Right cardiac atrium (tissue), 5 donors: ENCODE measurements at regions not wholly inside any gene's neighbourhood (a gene's known extent, or its start where the extent isn't known, plus 50 kb on each side); places are given as distances from the start of the nearest gene placed in this dataset.

Source experiments
- ATAC-seq, 2 donors: fragments of 200-7000 bp; cut with Tn5 transposase; one replicate each; pipeline versions ENCODE4 v1.8.0 to v1.9.1; 2020; ENCODE audit warnings: moderate library complexity in 2 of 2, mild to moderate bottlenecking in 1 of 2
- DNase-seq, 3 donors: peaks; one replicate each; pipeline ENCODE4 v3.0.0-alpha.2; 2020
- H3K27ac ChIP-seq: one replicate; pipeline ENCODE4 v1.5.1; 2013; ENCODE audit warnings: mild to moderate bottlenecking, low read length, control low read depth, moderate library complexity
- H3K27me3 ChIP-seq: one replicate; pipeline ENCODE4 v1.6.1; 2013; ENCODE audit not compliant: control insufficient read depth, insufficient read depth
- H3K4me1 ChIP-seq: one replicate; pipeline ENCODE4 v1.6.1; 2013; ENCODE audit warnings: low read length; ENCODE audit not compliant: control insufficient read depth, insufficient read depth
- H3K4me3 ChIP-seq: one replicate; pipeline ENCODE4 v1.5.1; 2013; ENCODE audit warnings: low read length, control low read depth
- H3K9me3 ChIP-seq: one replicate; pipeline ENCODE4 v1.6.1; 2013; ENCODE audit warnings: low read length; ENCODE audit not compliant: control insufficient read depth
- WGBS: extraction: QIAGEN DNeasy Blood & Tissue Kit; methylation state at CpG from one replicate; pipeline ENCODE4 v1.1.7; 2013; 5-methylcytosine and 5-hydroxymethylcytosine counted together
- intact Hi-C, 4 donors: fragments of 100-400 bp; cut with DNase I; formaldehyde crosslinking; loops; one replicate each; pipeline versions ENCODE4 v1.11.0 to v1.14.0; 2022 to 2023
- donor health status: healthy with polysubstance abuse.
- donor health status: DM: no; HTN: yes; CAD: no.
- donor health status: DM: no; HTN: no; CAD: no.
- donor health status: DM: no; HTN: yes; CAD: no; lungs with severe emphysema.
- donor health status: DM: yes; HTN: yes; CAD: no.

DNA sequence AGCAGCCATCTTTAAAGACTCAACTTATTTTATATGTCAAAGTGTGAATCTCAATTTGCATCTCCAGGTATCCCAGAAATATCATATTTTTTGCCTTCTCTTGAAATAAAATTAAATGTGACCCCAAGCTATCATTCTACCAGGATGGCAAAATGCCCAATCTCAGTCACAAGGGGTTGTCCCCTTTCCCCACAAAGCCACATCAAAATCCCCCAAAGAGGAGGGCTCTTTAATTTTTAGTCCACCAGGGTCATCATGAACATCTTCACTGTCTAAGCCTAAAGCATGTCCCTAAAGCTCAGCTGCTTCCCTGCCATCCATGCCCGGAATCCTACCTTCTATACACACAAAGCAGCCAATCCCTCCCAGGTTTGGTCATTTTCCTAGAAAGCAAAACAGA is 670.5 kb upstream of the KLF4 start:
- Histone ChIP-seq H3K4me1 (peaks cover 6% of the 10 kb centered on the region), H3K4me3 (no peak overlapping the region), H3K27me3 (no peaks in the 10 kb centered on the region), H3K9me3 (no peaks in the 10 kb centered on the region), H3K27ac (no peak overlapping the region)
- 96% methylated on average over 1 of the region's 1 CpG for WGBS
- ATAC-seq (no peak), DNase-seq (no peak)
- intact Hi-C loops: no loop called here

DNA sequence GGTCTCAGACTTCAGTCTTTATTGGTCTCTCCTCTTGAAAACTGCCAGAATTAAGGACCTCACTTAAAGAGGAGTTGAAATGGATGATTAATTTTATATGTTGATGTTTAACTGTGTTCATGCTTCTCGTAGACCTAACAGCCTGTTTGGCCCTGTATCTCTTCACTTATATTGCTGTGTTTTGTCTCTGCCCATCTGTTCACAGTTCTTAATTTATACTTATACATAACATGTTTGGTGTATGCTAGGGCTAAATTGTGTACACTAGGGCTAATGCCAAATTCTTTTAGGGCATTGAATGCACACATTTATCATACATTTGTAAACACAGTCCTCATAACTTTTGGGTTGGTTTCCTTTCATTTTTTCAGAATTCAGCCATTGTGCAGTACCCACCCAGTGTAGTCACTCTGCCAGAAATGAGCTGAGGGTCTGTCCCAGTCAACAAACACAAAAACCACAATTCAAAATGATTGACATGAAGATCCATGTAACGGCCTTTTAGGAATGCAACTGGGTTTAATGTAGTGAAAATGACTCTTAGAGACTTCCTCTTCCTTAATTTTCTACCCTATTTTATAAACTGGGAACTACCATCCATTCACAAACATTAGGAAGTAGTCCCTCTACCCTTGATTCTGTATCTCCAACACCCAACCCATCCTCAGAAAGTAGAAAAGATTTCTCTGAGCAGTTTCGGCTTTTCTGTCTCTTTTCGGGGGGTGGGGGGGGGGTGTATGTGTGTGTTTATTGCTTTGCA is 668.8 kb upstream of the KLF4 start:
- WGBS: 92% methylated on average over 4 of the region's 4 CpGs
- intact Hi-C loops: no loop called here

DNA sequence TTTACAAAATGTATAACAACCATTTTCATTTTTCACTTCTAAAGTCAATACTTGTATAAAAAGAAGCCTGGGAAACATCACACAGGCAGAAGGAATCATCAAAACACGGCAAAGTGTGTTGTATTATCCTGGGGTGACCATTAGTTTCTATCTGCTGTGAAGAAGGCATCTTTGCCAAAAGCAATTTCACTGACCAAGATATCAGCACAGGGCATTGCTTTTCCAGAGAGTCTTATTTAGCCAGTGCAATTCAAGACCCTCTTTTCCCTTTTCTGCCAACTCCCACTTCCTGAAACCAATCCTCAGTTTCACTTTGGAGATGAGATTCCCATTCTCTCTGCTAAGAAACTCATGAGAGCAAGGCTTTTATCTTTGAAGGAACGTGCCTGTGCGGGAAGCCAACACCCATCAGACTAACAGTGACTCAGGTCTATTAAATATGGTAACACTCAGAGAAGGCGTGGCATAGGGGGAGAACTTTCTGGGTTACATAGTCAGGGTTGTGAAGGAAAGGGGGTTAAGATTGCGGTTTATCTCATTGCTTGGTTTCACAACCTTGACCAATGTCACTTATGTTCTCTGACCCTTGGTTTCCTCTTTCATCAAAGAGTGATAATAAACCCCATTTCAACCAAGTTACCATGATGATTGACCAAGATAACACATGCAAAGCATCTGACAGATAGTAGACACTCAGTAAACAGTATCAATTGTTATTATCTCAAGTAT is 666.9 kb upstream of the KLF4 start:
- 58% methylated on average over 5 of the region's 5 CpGs for WGBS
- intact Hi-C loops: no loop called here
- no peaks in the 10 kb centered on the region for H3K27me3 ChIP-seq
- H3K4me3 ChIP-seq: no peak overlapping the region
- no peaks in the 10 kb centered on the region for H3K9me3 ChIP-seq
- DNase-seq: no peak
- H3K4me1 ChIP-seq: peaks cover 8% of the 10 kb centered on the region
- peak in 1 of 2 donors; percentile 90 for ATAC-seq
- H3K27ac ChIP-seq: no peak overlapping the region

More for the DNA sequence above, 668.8 kb upstream of the KLF4 start:
- no peak overlapping the region for H3K4me3 ChIP-seq
- peaks cover 7% of the 10 kb centered on the region for H3K4me1 ChIP-seq
- DNase-seq: no peak
- no peak for ATAC-seq
- H3K27ac ChIP-seq: no peak overlapping the region
- no peaks in the 10 kb centered on the region for H3K27me3 ChIP-seq
- H3K9me3 ChIP-seq: no peaks in the 10 kb centered on the region

DNA sequence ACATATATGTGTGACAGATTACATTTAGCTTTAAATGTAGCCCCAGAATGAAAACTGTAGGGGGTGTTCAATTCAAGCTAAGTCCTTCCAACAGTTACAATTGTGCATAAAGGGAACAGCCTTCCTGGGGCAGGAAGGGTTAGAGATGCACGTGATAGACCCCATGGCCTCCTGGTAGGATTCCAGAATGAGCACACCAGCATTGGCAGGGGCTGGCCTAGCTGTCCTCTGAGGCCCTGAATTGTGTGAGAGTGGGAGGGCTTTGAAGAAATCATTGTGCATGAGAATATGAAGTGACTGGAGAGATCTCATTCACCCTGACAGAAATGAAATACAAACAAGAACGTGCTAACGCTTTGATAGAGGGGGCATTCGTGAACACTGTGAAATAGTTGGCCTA is 663.8 kb upstream of the KLF4 start:
- no peak overlapping the region for H3K27ac ChIP-seq
- 72% methylated on average over 4 of the region's 4 CpGs for WGBS

DNA sequence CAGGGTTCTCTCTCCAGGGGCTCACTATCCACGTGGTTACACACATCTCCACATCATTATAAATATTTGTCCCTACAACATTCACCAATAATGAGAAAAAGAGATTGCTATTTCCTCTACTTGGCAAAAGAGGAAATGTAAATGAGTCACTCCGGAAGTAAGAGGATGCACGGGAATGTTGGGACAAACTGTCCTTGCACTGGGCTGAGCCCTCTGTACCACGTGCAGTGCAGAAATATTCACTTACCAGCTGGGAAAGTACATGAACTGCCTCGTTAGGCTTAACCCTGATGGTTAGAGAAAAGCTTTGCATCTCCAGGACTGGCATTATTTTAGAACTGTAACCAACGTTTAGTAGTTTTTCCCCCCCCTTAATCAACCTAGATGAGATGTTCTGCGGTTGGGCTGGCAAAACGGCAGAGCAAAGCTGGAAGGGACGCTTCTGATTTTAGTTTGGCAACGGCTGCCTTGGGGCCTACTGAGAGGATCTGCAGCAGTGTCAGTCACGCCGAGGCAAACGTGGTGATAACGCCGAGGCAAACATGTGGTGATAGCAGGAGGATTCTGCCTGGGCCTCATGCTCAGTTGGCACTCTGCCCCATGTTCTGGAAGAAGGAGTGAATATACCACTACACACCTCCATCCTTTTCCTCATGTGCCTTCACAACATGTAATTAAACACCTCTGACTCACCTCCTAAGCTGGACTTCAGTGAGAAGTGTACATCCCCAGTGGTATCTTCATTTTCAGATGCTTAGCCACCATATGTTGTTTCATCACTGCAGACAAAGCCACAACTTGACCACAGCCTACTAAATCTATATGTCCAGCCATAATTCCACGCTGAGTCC is 661.4 kb upstream of the KLF4 start:
- Histone ChIP-seq H3K4me3 (no peak overlapping the region), H3K27ac (peak overlapping the region; percentile 49), H3K27me3 (no peaks in the 10 kb centered on the region), H3K4me1 (peaks cover 4% of the 10 kb centered on the region), H3K9me3 (no peaks in the 10 kb centered on the region)
- DNase-seq (peak in 2 of 3 donors; percentile 40 to 60), ATAC-seq (peak; percentile 93 to 98)
- WGBS: 27% methylated on average over 16 of the region's 16 CpGs
- intact Hi-C loops: no loop called here

More for the DNA sequence above, 663.8 kb upstream of the KLF4 start:
- intact Hi-C loops: no loop called here
- DNase-seq (no peak), ATAC-seq (no peak)
- H3K27me3 ChIP-seq: no peaks in the 10 kb centered on the region
- H3K4me1 ChIP-seq: peaks cover 6% of the 10 kb centered on the region
- no peak overlapping the region for H3K4me3 ChIP-seq
- H3K9me3 ChIP-seq: no peaks in the 10 kb centered on the region

DNA sequence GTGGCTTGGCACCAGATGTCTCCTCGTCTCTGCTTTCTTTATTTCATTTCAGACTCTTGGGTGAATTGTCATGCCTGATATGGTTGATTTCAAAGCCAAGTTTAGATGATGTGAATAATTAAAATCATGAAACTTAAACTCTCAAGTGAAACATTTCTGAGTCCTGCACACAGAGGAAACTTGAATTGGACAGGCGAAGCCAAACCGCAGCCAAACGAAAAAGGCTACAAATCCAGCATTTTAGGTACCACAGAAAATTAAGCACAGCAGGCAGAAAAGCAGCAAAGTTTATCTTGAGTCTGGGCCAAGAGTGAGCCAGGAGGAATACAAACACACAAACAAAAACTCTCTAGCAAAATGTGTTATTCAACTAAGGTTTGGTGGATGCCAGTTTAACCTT is 659.8 kb upstream of the KLF4 start:
- no peak for ATAC-seq
- intact Hi-C loops: loop anchor here in 1 of 4 donors (10.0 kb wide), 1 partner anchor 665 kb away; the partner anchor contains the start of gene KLF4

DNA sequence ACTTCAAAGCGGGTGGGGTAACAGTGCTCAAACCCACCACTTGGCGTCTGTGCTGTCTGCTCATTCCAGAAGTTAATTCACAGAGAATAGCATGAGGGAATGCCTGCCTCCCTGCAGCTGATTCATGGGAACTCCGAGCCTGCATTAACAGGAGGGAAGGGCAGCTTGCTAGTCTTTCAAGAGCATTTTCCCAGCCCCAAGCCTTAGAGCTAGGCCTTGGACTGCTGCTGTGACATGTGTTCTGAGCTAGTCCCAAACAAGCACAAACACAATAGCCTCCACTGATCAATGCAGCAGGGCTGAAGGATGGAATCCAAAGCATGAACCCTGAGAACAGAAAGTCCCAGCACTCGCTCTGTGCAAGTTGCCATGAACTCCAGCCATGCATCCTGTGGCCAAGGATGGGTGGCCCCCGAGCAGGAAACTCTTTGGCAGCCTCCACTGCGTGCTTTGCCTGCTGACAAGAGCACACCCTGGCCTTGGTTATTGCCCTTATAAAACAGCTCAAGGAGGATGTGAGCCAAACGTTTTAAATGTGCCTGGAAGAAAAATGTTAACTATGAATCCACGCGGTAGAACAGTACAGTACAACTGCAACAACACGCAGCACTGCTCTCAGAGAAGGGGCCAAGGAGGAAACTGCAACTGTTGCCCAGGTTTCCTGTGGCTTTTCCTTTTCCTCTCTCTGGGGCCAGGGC is 653.1 kb upstream of the KLF4 start:
- peak overlapping the region; percentile 97 for H3K27ac ChIP-seq
- H3K27me3 ChIP-seq: no peaks in the 10 kb centered on the region
- no peaks in the 10 kb centered on the region for H3K9me3 ChIP-seq
- ATAC-seq (peak; percentile 99), DNase-seq (peak; percentile 91 to 96 (median 92))
- peaks cover 5% of the 10 kb centered on the region for H3K4me1 ChIP-seq
- 16% methylated on average over 10 of the region's 10 CpGs for WGBS
- no peak overlapping the region for H3K4me3 ChIP-seq
- intact Hi-C loops: loop anchor here in 1 of 4 donors (10.0 kb wide), 1 partner anchor 658 kb away; the partner anchor contains the start of gene KLF4

More for the DNA sequence above, 659.8 kb upstream of the KLF4 start:
- no peak for DNase-seq
- Histone ChIP-seq H3K4me1 (peaks cover 4% of the 10 kb centered on the region), H3K4me3 (no peak overlapping the region), H3K27me3 (no peaks in the 10 kb centered on the region), H3K9me3 (no peaks in the 10 kb centered on the region), H3K27ac (no peak overlapping the region)
- 77% methylated on average over 4 of the region's 4 CpGs for WGBS

DNA sequence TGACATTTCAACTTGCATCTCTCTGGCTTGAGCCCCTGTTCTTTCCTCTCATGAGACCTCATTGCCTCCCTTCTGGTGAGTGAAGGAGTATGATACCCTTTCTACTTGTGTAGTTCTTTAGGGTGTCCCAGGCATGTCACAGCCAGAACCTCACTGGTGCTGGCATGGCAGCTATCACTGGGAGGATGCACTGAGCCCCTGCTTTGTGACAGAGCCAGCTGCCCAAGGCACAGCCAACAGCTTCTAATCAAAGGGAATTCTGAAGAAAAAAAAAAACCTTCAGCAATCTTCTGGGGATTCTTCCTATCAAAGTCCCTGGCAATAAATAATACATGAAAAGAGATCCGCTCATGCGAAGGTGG is 652.6 kb upstream of the KLF4 start:
- peak overlapping the region; percentile 97 for H3K27ac ChIP-seq
- no peaks in the 10 kb centered on the region for H3K27me3 ChIP-seq
- H3K4me3 ChIP-seq: no peak overlapping the region
- H3K9me3 ChIP-seq: no peaks in the 10 kb centered on the region
- intact Hi-C loops: loop anchor here in 1 of 4 donors (10.0 kb wide), 1 partner anchor 657 kb away; the partner anchor contains the start of gene KLF4
- ATAC-seq (peak in 1 of 2 donors; percentile 32), DNase-seq (peak in 2 of 3 donors; percentile 43 to 68)
- H3K4me1 ChIP-seq: peaks cover 5% of the 10 kb centered on the region
- WGBS: 53% methylated on average over 2 of the region's 2 CpGs

DNA sequence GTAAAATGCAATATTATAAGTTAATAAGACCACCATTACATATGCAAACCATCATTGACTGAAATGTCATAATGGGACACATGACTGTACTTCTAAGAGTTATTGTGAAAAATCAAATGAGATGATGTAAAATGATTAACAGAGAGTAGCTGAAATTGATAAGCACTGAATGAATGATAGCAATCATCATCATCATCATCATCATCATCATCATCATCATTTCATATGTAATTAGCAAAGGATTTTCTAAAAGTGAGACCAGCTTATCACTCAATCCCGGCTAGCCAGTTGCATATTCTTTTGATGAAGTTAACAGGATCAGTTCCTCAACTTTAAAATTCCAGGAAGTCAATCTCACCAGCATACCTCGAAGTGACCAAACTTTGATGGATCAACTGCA is 650.3 kb upstream of the KLF4 start:
- H3K27me3 ChIP-seq: no peaks in the 10 kb centered on the region
- WGBS: 87% methylated on average over 2 of the region's 2 CpGs
- DNase-seq (no peak), ATAC-seq (no peak)
- H3K4me3 ChIP-seq: no peak overlapping the region
- no peaks in the 10 kb centered on the region for H3K9me3 ChIP-seq
- intact Hi-C loops: loop anchor here in 1 of 4 donors (10.0 kb wide), 1 partner anchor 655 kb away; the partner anchor contains the start of gene KLF4
- H3K27ac ChIP-seq: no peak overlapping the region
- H3K4me1 ChIP-seq: peaks cover 5% of the 10 kb centered on the region

DNA sequence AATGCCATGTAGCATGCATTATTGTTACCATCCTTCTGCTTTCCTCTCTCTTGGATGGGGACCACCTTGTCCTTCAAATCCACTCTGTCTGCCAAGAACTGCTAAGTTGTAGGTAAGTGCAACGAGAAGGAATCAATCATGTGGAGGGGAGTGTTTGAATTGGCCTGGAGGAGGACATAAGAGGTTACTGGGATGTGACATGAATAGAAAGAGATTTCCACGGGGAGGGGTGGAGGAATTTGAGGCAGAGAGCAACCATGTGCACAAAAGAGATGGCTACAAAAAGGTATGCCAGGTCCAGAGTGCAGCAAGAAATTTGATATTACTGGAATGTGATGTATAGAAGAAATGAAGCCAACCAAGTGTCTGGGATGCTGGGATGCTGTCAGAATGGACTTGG is 648.9 kb upstream of the KLF4 start:
- Histone ChIP-seq H3K9me3 (no peaks in the 10 kb centered on the region), H3K4me3 (no peak overlapping the region), H3K27me3 (no peaks in the 10 kb centered on the region), H3K27ac (no peak overlapping the region), H3K4me1 (peaks cover 5% of the 10 kb centered on the region)
- no peak for ATAC-seq
- no peak for DNase-seq
- intact Hi-C loops: no loop called here
- 66% methylated on average over 2 of the region's 2 CpGs for WGBS
